ENCODE measurements at regions not wholly inside any gene's neighbourhood (a gene's known extent, or its start where the extent isn't known, plus 50 kb on each side); places are given as distances from the start of the nearest gene placed in this dataset.

DNA sequence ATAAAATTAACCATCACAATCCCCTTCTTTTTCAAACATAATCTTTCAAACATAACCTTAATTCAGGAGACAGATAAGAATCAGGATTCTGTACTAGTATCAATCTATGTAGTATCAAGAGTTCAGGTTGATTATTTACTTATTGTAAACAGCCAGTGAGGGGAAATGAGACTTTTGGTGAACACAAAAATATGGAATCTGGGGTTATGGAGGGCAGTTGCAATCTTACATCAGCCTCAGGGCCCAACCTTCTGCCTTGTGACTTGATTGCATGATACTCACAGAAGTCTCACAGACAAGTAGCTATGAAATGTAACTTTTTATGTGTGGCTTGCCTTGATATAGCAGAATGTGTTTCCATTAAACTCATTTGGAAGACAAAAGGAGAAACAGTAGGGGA, 262.7 kb upstream of the THSD7B start:
- no peak overlapping the region for H2AFZ ChIP-seq
- intact Hi-C loops (cut with micrococcal nuclease; ENCODE audit: unreplicated experiment), result no loop called here
- no peak overlapping the region for H3K4me2 ChIP-seq
- H3K36me3 ChIP-seq (ENCODE audit: low read depth), result no peaks in the 10 kb centered on the region
- no peaks in the 10 kb centered on the region for H3F3A ChIP-seq (ENCODE audit: insufficient read depth, low read depth)
- ChIA-PET POLR2A (ENCODE audit: unreplicated experiment) (no interaction called here), CTCF (no interaction called here)
- no peaks in the 10 kb centered on the region for H3K79me2 ChIP-seq (ENCODE audit: low read depth)
- H3K9me2 ChIP-seq (ENCODE audit: insufficient read depth), result no peaks in the 10 kb centered on the region
- no peak overlapping the region for H3K27ac ChIP-seq
- BruUV-seq (replicated peaks), result no TSS peak
- H3K27me3 ChIP-seq (ENCODE audit: insufficient read depth, low read depth), result peaks cover 5% of the 10 kb centered on the region; the same call in 1 of the 2 replicates
- no peaks in the 10 kb centered on the region for H3K9me3 ChIP-seq (ENCODE audit: insufficient read depth, low read depth)
- no peaks in the 10 kb centered on the region for H4K20me1 ChIP-seq (ENCODE audit: insufficient read depth)
- H3K4me3 ChIP-seq, result no peak overlapping the region
- H3K4me1 ChIP-seq (replicated peaks; ENCODE audit: insufficient read depth), result no peaks in the 10 kb centered on the region
- TF ChIP-seq EZH2 (IDR thresholded peaks at IDR 0.05; ENCODE audit: low read depth), result no peak
- TF ChIP-seq CTCF (conservative IDR thresholded peaks at IDR 0.05), result no peak
- DNase-seq, result no peak

- DNase-seq, result no peak
- Histone ChIP-seq H3K4me3 (no peak overlapping the region), H3K27ac (no peak overlapping the region), H3K36me3 (ENCODE audit: low read depth) (no peaks in the 10 kb centered on the region), H3F3A (ENCODE audit: insufficient read depth, low read depth) (no peaks in the 10 kb centered on the region), H3K9me3 (ENCODE audit: insufficient read depth, low read depth) (no peaks in the 10 kb centered on the region), H2AFZ (no peak overlapping the region), H3K4me1 (replicated peaks; ENCODE audit: insufficient read depth) (no peaks in the 10 kb centered on the region), H4K20me1 (ENCODE audit: insufficient read depth) (no peaks in the 10 kb centered on the region), H3K79me2 (ENCODE audit: low read depth) (no peaks in the 10 kb centered on the region), H3K9me2 (ENCODE audit: insufficient read depth) (no peaks in the 10 kb centered on the region), H3K27me3 (ENCODE audit: insufficient read depth, low read depth) (peaks cover 8% of the 10 kb centered on the region; the same call in 1 of the 2 replicates), H3K4me2 (no peak overlapping the region)
- intact Hi-C loops (cut with micrococcal nuclease; ENCODE audit: unreplicated experiment), result no loop called here
- ChIA-PET CTCF (no interaction called here), POLR2A (ENCODE audit: unreplicated experiment) (no interaction called here)
- TF ChIP-seq CTCF (conservative IDR thresholded peaks at IDR 0.05) (no peak), EZH2 (IDR thresholded peaks at IDR 0.05; ENCODE audit: low read depth) (no peak)
- BruUV-seq (replicated peaks), result no TSS peak
Measured at GRCh38 chr2:136497709-136498108, 267.6 kb upstream of the THSD7B start.

DNA sequence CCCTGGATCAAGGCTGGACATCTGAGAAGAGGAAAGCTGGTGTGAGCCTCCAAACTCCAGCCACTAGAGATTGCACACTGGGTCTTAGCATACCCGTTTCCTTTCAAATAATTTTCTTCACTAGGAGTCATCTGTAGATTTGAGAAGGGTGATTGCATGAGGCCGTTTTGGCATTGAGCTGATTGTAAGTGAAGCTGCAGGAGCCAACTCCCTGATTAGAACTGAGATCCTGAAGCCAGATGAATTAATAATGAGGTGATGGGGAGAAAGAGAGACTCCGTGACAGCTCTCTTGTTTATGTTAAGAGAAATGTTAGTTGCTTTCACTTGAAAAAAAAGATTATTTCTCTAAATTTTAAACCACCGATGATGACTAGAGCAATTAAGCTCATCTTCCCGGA, 268.4 kb upstream of the THSD7B start:
- Histone ChIP-seq H3K27ac (no peak overlapping the region), H3K9me3 (ENCODE audit: insufficient read depth, low read depth) (no peaks in the 10 kb centered on the region), H3K36me3 (ENCODE audit: low read depth) (no peaks in the 10 kb centered on the region), H3K79me2 (ENCODE audit: low read depth) (no peaks in the 10 kb centered on the region), H4K20me1 (ENCODE audit: insufficient read depth) (no peaks in the 10 kb centered on the region), H3K9me2 (ENCODE audit: insufficient read depth) (no peaks in the 10 kb centered on the region), H3K4me1 (replicated peaks; ENCODE audit: insufficient read depth) (no peaks in the 10 kb centered on the region), H3K4me2 (no peak overlapping the region), H3K4me3 (no peak overlapping the region), H2AFZ (no peak overlapping the region), H3K27me3 (ENCODE audit: insufficient read depth, low read depth) (peaks cover 8% of the 10 kb centered on the region; the same call in 1 of the 2 replicates), H3F3A (ENCODE audit: insufficient read depth, low read depth) (no peaks in the 10 kb centered on the region)
- CTCF ChIA-PET, result no interaction called here
- POLR2A ChIA-PET (ENCODE audit: unreplicated experiment), result no interaction called here
- TF ChIP-seq EZH2 (IDR thresholded peaks at IDR 0.05; ENCODE audit: low read depth) (no peak), CTCF (conservative IDR thresholded peaks at IDR 0.05) (no peak)
- BruUV-seq (replicated peaks), result no TSS peak
- DNase-seq, result no peak
- intact Hi-C loops (cut with micrococcal nuclease; ENCODE audit: unreplicated experiment), result no loop called here
